Right ventricle myocardium superior (tissue), 1 donor: ENCODE measurements at regions not wholly inside any gene's neighbourhood (a gene's known extent, or its start where the extent isn't known, plus 50 kb on each side); places are given as distances from the start of the nearest gene placed in this dataset.

ENCODE experiments used
- ATAC-seq: fragments of 200-7000 bp; cut with Tn5 transposase; one replicate; pipeline ENCODE4 v1.9.1; 2020; ENCODE audit warnings: mild to moderate bottlenecking; ENCODE audit not compliant: poor library complexity
- DNase-seq: peaks from one replicate; pipeline ENCODE4 v3.0.0-alpha.2; 2020
- intact Hi-C: fragments of 100-400 bp; cut with DNase I; formaldehyde crosslinking; loops from one replicate; pipeline ENCODE4 v1.11.2; 2022
- donor health status: DM: no; HTN: yes; CAD: no; lungs with severe emphysema.

DNA sequence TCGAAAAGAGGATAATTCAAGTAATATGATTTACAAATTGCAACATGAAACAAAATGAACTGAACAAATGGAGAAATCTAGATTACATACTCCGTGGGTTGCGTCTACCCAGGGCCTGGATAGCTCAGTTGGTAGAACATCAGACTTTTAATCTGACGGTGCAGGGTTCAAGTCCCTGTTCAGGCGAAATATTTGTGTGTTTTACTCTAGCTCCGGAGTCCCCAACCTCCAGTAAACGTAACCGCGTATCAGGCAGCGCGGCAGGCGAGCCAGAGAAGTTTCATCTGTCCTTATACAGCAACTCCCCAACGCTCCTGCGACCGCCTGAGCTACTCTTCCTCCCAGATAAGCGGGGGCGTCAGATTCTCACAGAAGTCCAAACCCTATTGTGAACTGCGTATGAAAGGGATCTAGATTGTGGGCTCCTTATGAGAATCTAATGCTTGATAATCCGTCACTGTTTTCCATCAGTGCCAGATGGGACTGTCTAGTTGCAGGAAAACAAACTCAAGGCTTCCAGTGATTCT, 176.1 kb downstream of the TRIM27 start:
- intact Hi-C loops = loop anchor here (2.0 kb wide), 1 partner anchor 33 kb away; no protein-coding TSS in a partner anchor
- DNase-seq (no peak), ATAC-seq (no peak)

DNA sequence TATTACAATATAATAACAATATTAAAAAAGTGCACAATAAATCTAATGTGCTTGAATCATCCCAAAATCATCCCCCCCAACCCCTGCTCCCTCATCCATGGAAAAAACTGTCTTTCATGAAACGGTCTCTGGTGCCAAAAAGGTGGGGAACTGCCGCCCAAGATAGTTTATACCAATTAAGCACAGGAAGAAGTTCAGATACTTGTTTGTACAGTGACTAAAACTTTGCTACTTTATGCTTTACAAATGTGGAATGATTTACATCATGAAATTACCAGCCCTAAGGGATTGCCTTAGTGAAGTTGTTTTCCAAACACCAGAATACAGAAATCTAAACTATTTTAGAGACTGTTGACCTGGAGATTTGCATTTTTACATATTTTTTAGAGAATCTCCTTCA, 175.6 kb downstream of the TRIM27 start:
- ATAC-seq (no peak), DNase-seq (no peak)
- intact Hi-C loops = no loop called here

DNA sequence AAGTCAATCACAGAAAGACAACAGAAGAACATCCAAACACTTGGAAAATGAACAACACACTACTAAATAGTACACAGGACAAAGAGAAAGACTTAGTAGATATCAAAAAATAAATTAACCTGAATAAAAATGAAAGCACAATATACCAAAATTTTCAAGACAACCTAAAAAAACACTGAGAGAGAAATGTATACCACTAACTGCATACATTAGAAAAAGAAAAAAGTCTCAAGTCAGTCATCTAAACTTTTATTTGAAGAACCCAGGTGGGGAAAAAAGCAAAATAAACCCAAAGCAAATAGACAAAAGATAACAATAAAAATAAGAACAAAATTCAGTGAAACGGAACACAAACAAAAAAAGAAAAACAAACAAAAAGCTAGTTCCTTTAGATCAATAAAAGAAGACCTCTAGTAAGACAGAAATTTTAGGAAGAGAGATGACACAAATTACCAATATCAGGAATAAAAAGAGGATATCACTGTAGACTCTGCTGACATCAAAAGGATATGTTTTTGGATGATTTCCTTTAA, 172.8 kb downstream of the TRIM27 start:
- intact Hi-C loops = no loop called here
- no peak for DNase-seq
- ATAC-seq = no peak

DNA sequence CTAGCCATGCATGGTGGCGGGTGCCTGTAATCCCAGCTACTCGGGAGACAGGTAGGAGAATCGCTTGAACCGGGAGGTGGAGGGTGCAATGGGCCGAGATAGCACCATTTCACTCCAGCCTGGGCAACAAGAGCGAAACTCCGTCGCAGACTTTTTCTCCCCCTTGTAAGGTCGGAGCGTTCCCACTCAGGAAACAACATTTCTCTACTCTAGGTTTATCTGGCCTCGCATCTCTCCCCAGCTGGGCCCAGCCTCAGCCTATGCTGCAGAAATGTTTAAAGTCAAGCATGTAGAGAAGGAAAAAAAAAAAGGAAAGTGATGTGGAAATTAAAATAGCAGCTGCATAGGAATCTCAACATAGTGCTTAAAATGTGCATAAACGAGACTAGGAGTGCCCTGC, 172.3 kb downstream of the TRIM27 start:
- DNase-seq = no peak
- no peak for ATAC-seq
- intact Hi-C loops = no loop called here

DNA sequence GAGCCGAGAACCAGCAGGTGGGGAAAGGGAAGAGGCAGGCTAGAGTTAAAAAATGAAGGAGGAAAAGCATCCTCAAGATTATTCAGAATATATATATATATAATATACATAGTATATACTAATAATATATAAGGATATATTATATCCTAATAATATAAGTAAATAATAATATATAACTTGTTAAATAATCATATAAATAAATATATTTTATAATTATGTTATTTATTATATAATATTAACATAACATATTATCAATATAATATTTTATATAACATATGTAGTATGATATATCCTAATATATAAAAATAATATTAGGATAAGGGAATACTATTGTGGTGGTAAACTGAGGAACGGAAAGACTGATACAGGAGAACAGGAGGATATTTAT, 171.8 kb downstream of the TRIM27 start:
- no peak for DNase-seq
- intact Hi-C loops = no loop called here
- ATAC-seq = no peak

DNA sequence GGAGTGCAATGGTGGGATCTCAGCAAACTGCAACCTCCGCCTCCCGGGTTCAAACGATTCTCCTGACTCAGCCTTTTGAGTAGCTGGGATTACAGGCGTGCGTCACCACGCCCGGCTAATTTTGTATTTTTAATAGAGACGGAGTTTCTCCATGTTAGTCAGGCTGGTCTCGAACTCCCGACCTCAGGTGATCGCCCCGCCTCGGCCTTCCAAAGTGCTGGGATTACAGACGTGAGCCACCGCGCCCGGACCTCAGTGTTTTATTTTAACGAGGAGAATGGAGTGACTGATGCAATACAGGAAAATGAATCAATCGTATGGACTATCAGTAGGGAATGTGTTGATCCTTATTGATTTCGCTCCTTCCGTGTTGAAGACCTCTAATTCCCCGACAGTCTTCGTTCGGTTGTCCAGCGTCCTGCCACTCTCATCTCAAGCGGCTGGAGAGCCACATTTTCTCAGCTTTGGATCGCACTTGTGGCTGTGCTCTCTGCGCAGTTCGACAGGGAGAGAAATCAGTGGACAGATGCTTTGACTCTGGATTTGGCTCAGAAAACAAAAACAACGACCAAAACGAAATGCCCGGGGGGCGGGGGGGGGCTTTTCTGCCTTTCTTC, 166.2 kb downstream of the TRIM27 start:
- ATAC-seq = no peak
- no peak for DNase-seq
- intact Hi-C loops = no loop called here

DNA sequence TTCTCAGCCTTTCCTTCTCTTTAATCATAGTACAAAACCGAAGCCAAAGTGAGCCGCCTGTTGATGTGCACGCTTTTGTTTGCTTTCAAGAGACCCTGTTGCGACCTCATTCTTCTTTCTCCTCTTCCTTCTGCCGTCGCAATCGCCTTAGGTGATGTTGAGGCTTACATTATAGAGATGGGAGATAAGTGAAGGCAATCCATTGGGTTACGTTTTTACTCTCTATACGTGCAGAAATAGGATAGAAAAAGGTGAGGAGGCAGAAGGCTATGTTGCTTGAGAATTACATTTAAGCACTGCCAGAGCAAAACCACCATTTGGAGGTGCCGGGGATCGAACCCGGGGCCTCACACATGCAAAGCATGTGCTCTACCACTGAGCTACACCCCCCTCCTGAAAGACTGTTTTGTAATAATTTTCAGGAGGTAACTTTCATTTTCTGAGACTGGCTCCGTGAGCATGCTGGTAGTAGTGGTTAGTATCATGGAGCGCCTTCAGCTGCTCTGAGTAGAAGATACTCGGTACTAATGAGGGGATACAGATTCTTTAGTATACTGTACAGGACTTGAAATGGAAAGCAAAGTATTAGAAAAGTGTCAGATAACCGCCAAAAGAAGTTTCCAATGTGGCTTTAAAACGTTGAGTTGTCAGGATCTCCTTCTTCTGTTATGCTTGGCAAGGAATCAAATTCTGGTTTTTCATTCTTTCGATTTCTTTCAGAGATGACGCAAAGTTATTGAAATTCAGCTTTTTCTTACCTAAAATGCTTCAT, 165.6 kb downstream of the TRIM27 start:
- intact Hi-C loops = no loop called here
- no peak for DNase-seq
- no peak for ATAC-seq

DNA sequence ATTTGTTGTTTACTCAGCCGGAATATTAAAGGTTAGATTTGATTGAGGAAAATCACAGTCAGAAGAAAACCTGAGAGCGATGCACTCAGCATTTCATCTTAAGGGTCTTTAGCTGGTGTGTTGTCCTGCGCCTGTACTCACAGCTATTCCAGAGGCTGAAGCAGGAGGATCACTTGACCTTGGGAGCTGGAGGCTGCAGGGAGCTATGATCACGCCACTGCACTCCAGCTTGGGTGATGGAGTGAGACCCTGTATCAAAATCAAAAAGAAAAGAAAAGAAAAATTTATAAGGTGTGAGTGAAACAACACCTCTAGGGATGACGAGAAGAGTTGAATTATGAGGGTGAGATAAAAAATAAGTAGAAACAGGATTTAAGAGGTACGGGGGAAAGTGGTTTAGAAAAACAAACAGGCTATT, 165.0 kb downstream of the TRIM27 start:
- ATAC-seq (no peak), DNase-seq (no peak)
- intact Hi-C loops = no loop called here

DNA sequence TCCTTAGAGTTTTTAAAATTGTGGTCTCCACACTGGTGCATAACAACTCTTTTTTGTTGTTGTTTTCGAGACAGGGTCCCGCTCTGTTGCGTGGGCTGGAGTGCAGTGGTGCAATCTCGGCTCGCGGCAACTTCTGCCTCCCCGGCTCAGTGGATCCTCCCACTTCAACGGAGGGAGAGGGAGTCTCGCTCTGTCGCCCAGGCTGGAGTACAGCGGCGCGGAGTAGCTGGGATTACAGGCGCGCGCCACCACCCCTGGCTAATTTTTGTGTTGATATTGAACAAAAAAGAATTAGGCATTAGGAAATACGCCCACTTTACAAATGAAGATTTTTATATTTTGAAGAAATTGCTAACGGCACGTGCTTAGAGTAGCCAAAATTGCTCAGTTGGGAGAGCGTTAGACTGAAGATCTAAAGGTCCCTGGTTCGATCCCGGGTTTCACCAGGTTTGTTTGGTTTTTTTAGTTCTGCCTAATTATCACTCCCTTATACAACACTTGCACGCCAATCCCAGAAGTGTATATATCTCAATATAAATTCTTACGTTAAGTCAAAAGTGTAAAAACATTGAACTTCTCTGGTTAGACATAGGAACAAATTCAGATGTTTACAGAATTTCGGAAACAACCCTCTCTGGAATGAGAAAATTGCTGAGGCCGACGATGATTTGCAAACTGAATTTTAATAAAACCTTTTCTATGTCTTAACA, 159.6 kb downstream of the TRIM27 start:
- DNase-seq (no peak), ATAC-seq (no peak)
- intact Hi-C loops = no loop called here

DNA sequence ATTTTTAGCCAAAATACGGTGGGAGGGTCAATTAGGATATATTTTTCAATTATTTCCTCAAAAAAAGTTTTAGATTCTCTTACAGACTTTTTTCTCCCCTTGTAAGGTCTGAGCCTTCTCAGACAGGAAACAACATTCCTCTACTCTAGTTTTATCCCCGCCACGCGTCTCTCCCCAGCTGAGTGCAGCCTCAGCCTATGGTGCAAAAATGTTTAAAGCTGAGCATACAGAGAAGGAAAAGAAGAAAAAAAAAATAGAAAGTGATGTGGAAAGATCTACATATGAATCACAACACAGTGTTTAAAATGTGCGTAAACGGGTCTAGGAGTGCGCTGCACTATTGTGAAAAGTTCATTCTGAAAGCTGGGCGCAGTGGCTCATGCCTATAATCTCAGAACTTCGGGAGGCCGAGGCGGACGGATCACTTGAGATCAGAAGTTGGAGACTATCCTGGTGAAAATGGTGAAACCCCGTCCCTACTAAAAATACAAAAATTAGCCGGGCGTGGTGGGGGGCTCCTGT, 159.0 kb downstream of the TRIM27 start:
- no peak for ATAC-seq
- DNase-seq = no peak
- intact Hi-C loops = no loop called here

DNA sequence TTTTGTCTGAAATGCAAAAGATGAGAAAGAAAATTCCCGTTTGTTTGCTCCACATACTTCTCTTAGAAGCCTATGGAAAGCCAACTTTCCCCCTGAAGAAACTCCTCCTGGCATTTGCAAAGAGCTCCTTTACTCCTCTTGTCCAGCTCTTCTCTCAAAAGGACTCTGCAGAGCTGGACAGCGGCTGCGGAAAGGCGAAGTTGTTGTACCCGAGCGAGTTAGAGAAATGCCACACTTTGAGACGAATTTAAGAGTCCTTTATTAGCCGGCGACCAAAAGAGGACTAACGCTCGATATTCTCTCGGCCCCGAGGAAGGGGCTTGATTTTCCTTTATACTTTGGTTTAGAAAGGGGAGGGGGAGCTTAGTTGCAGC, 157.8 kb downstream of the TRIM27 start:
- intact Hi-C loops = no loop called here
- ATAC-seq (no peak), DNase-seq (no peak)

DNA sequence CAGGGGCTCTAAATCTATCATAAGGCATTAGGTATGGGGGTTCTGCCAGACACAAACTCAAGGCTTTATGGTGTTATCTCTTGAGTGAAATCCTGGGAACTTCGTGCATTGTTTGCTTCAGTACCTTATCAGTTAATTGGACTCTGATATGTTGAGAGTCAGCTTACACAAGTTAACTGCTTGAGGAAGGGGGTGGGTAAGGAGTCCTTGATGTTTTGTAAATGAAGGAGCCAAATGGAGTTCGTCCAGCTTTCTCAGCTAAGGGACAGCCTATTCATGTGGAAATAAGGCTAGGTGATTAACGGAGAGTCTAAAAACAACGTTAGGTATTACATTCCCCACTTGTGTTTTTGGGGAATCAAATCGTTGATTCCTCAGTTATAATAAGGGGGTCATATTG, 157.4 kb downstream of the TRIM27 start:
- intact Hi-C loops = no loop called here
- no peak for ATAC-seq

DNA sequence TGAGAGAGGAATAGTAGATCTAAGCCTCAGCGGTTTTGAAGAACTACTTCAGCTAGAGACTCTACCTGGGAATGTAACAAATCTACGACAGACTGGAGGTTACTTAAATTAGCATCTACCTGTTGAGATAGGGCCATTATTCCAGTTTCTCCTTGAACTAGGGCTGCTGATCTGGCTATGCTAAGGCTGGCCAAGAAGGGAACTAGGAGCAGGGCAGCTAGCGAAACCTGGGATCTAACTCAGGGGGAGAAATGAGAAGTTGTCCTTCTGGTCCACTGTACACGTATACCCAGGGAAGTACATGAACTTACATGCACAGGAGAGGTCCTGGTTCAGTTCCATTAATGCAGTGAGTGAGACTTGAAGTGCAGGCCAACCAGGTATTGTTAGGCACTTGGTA, 156.7 kb downstream of the TRIM27 start:
- ATAC-seq (no peak), DNase-seq (no peak)
- intact Hi-C loops = no loop called here

More for the DNA sequence above, 157.4 kb downstream of the TRIM27 start:
- no peak for DNase-seq

DNA sequence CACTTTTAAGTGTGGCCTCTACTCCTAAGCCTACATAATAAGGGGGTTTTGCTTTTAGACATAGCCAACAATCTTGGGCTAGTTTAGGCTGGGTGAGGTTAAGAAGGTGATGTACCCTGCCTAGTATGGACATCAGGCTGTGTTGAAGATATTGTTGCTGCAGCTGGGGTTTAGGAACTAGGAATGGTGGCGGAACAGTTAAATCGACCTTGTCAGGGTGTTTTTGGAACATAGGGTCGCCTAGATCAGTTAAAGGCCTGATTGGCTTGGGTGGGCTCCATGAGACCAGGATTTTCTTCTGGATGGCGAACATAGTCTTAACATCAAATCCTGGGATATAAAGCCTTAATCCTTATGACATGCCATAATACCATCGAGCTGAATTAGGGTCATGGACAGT, 156.1 kb downstream of the TRIM27 start:
- no peak for DNase-seq
- no peak for ATAC-seq
- intact Hi-C loops = no loop called here

DNA sequence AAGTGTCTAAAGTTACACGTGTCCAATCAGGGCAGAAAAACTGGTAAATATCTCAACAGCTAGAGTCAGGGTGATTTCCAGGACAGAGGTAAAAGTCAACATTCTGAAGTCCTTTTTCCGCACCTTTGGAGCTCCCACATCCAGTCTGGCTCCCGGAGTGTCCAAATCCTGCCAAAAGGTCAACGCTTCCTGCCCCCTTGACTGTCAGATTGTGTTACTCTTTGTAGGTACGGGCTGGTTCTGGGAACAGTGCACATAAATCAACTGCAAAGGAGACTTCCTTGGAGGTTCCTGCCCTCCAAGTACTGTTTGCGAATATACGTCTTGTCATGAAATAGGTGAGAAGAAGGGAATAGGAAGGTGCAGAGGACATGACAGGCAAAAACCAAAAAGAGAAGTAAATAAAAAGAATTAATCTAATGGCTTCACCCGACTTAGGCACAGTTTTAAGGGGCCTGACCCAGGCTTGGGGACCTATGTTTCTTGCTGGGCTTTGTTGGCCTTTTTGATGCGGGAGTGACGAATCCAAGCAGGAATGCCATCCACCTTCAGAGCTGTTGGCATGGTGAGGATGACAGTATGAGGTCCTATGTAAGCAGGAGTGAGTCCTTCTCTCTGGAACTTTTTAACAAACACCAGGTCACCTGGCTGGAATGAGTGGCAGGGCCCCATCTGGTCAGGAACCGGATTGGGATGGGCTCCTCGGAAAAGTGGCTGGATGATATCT, 155.4 kb downstream of the TRIM27 start:
- no peak for DNase-seq
- ATAC-seq = no peak
- intact Hi-C loops = no loop called here

DNA sequence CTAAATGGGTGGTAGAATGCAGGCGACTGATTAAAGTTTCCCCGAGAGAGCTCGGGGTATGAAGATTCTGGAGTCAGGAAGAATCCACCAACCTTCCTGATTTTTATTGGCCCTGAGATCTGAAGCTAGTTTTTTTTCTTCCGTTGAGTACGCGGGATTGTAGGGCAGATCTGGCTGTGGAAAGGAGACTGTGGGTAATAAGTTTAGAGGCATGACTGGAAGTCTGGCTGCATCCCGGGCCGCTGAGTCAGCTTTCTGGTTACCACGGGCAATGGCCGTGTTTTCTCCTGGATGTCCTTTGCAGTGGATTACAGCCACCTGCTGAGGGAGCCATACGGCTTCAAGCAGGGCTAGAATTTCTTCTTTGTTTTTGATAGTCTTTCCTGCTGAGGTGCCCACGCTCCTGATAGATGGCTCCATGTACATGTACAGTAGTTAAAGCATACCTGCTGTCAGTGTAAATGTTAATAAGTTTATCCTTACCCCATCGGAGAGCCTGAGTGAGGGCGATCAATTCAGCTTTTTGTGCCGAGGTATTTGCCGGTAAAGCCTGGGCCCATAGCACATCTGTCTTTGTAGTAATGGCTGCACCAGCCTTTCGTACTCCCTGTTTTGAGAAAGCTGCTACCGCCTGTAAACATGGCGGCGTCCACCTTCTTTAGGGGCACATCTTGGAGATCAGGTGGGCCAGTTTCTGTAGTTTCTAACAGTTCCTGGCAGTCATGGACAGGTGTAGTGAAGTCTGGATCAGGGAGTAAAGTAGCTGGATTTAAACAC, 154.0 kb downstream of the TRIM27 start:
- DNase-seq = no peak
- intact Hi-C loops = no loop called here
- ATAC-seq = no peak

DNA sequence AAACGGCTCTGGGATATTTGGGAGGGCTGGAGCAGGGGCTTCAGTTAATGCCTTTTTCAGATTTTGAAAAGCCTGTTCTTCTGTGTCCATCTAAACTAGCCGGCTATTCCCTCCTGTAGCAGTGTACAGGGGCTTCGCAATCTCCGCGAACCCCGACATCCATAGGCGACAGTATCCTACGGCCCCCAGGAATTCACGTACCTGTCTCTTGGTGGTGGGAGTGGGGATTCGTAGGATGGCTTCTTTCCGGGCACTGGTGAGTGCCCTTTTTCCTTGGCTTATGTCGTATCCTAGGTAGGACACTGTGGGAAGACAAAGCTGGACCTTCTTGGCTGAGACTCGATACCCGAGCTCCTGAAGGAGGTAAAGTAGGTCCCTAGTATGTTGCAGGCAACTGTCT, 153.1 kb downstream of the TRIM27 start:
- intact Hi-C loops = no loop called here
- DNase-seq = no peak

More for the DNA sequence above, 153.1 kb downstream of the TRIM27 start:
- ATAC-seq = no peak
